ENCODE measurements at regions not wholly inside any gene's neighbourhood (a gene's known extent, or its start where the extent isn't known, plus 50 kb on each side); places are given as distances from the start of the nearest gene placed in this dataset.

GRCh38 chr11:104614117-104614680 is 284.1 kb downstream of the CASP12 start:
- no peak for TF ChIP-seq POLR2A (IDR thresholded peaks at IDR 0.05)
- TF ChIP-seq CTCF (IDR thresholded peaks at IDR 0.05 in 4 of 5, conservative IDR thresholded peaks at IDR 0.05 in 1 of 5) = no peak
- Histone ChIP-seq H3K4me3 (no peak overlapping the region), H3K4me1 (peaks cover 0 to 7% of the 10 kb centered on the region in 2 donors), H3K27ac (no peak overlapping the region), H3K27me3 (no peaks in the 10 kb centered on the region), H3K9me3 (no peaks in the 10 kb centered on the region), H3K36me3 (no peaks in the 10 kb centered on the region)
- intact Hi-C loops (cut with DNase I; ENCODE audit: low total_unique reads) = no loop called here
- in situ Hi-C loops (cut with MboI; ENCODE audit: low sequenced_read_pairs in 4 of 4) = no loop called here
- DNase-seq = no peak
- ATAC-seq = no peak

GRCh38 chr11:104610635-104611034 is 287.6 kb downstream of the CASP12 start:
- intact Hi-C loops (cut with DNase I; ENCODE audit: low total_unique reads) (no loop called here), in situ Hi-C loops (cut with MboI; ENCODE audit: low sequenced_read_pairs in 4 of 4) (no loop called here)
- Histone ChIP-seq H3K4me1 (peaks cover 0 to 8% of the 10 kb centered on the region in 2 donors), H3K9me3 (no peaks in the 10 kb centered on the region), H3K4me3 (no peak overlapping the region), H3K27ac (no peak overlapping the region), H3K36me3 (no peaks in the 10 kb centered on the region), H3K27me3 (no peaks in the 10 kb centered on the region)
- no peak for ATAC-seq
- no peak for DNase-seq
- no peak for TF ChIP-seq POLR2A (IDR thresholded peaks at IDR 0.05)

GRCh38 chr11:104609311-104610085 is 288.8 kb downstream of the CASP12 start:
- intact Hi-C loops (cut with DNase I; ENCODE audit: low total_unique reads) = no loop called here

GRCh38 chr11:104602643-104603042 is 295.6 kb downstream of the CASP12 start:
- intact Hi-C loops (cut with DNase I; ENCODE audit: low total_unique reads) = no loop called here
- in situ Hi-C loops (cut with MboI; ENCODE audit: low sequenced_read_pairs in 4 of 4) = no loop called here
- TF ChIP-seq CTCF (IDR thresholded peaks at IDR 0.05 in 4 of 5, conservative IDR thresholded peaks at IDR 0.05 in 1 of 5) (no peak), POLR2A (IDR thresholded peaks at IDR 0.05) (no peak)

More at GRCh38 chr11:104609311-104610085, 288.8 kb downstream of the CASP12 start:
- ATAC-seq (no peak), DNase-seq (no peak)
- in situ Hi-C loops (cut with MboI; ENCODE audit: low sequenced_read_pairs in 4 of 4) = no loop called here
- peaks cover 0 to 8% of the 10 kb centered on the region in 2 donors for H3K4me1 ChIP-seq
- H3K4me3 ChIP-seq = no peak overlapping the region
- no peaks in the 10 kb centered on the region for H3K27me3 ChIP-seq
- H3K36me3 ChIP-seq = no peaks in the 10 kb centered on the region
- H3K27ac ChIP-seq = peak overlapping the region in 1 of 4 donors; percentile 4
- no peaks in the 10 kb centered on the region for H3K9me3 ChIP-seq
- TF ChIP-seq POLR2A (IDR thresholded peaks at IDR 0.05) (no peak), CTCF (IDR thresholded peaks at IDR 0.05 in 4 of 5, conservative IDR thresholded peaks at IDR 0.05 in 1 of 5) (peak in 3 of 5 experiments; percentile 16 to 38 (median 20))

GRCh38 chr11:104594228-104594958 is 303.9 kb downstream of the CASP12 start:
- TF ChIP-seq CTCF (IDR thresholded peaks at IDR 0.05 in 4 of 5, conservative IDR thresholded peaks at IDR 0.05 in 1 of 5) = no peak
- Histone ChIP-seq H3K4me3 (no peak overlapping the region), H3K4me1 (no peaks in the 10 kb centered on the region), H3K36me3 (no peaks in the 10 kb centered on the region), H3K9me3 (no peaks in the 10 kb centered on the region), H3K27ac (no peak overlapping the region), H3K27me3 (no peaks in the 10 kb centered on the region)
- DNase-seq (no peak), ATAC-seq (no peak)
- in situ Hi-C loops (cut with MboI; ENCODE audit: low sequenced_read_pairs in 4 of 4) (no loop called here), intact Hi-C loops (cut with DNase I; ENCODE audit: low total_unique reads) (no loop called here)

More at GRCh38 chr11:104602643-104603042, 295.6 kb downstream of the CASP12 start:
- no peak for ATAC-seq
- Histone ChIP-seq H3K27me3 (no peaks in the 10 kb centered on the region), H3K9me3 (no peaks in the 10 kb centered on the region), H3K36me3 (no peaks in the 10 kb centered on the region), H3K4me1 (no peaks in the 10 kb centered on the region), H3K4me3 (no peak overlapping the region), H3K27ac (no peak overlapping the region)
- no peak for DNase-seq
